Activated CD4-positive, alpha-beta T cell treated with anti-CD3 and anti-CD28 coated beads, Interleukin-2, amount 50 U/mL, for 24 hours (primary cell): ENCODE measurements at regions not wholly inside any gene's neighbourhood (a gene's known extent, or its start where the extent isn't known, plus 50 kb on each side); places are given as distances from the start of the nearest gene placed in this dataset.
"Not testable (repeated sequence)": the region's sequence is repeated elsewhere in the genome, so short reads cannot be mapped to it uniquely, and the experiment has no call there.

Experiments
- DNase-seq, 2 donors: peaks; one replicate each; pipeline ENCODE4 v3.0.0-alpha.2; 2020; ENCODE audit warnings: low read depth in 1 of 2, low spot score in 1 of 2

GRCh38 chr1:221858818-221859611 is 117.1 kb upstream of the DUSP10 start:
- no peak for DNase-seq

DNA sequence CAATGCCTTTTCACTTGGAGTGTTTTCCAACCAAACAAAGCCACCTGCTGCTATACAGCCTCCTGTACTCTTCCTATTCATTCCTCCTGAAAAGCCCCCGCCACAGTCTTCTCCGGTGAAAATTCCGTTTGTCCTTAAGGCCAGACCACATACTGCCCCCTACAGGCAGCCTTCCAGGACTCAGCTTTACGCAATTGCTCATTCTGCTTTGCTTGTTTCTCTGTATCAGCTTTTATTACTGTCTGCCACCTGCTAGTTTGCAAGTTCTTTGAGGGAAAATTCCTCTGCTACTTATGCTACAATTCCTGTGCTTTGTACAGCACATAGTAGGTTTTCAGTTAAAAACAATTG is 115.2 kb upstream of the DUSP10 start:
- DNase-seq: not testable (repeated sequence)

GRCh38 chr1:221856228-221857093 is 114.6 kb upstream of the DUSP10 start:
- DNase-seq: no peak

- DNase-seq: no peak
Observed at GRCh38 chr1:221855156-221855555, 113.3 kb upstream of the DUSP10 start.

DNA sequence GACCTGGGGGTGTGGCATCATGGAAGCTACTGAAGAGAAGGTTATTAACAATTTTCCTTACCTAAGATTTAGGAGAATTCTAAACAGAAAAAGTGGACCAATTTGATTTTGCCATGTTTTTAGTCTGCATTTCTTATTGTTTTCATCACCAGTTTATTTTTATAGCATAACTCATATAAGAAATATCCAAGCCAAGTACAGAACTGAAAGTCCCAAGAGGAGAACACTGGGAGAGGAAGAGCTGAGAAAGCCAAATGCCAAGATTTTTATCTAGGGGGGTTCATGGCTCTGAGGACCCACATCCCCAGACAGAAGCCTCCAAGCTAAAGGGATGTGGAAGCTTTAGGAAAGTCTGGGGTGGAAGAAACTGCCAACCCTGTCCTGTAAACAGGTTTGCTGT is 109.4 kb upstream of the DUSP10 start:
- no peak for DNase-seq

GRCh38 chr1:221850470-221851187 is 108.7 kb upstream of the DUSP10 start:
- DNase-seq: no peak

DNA sequence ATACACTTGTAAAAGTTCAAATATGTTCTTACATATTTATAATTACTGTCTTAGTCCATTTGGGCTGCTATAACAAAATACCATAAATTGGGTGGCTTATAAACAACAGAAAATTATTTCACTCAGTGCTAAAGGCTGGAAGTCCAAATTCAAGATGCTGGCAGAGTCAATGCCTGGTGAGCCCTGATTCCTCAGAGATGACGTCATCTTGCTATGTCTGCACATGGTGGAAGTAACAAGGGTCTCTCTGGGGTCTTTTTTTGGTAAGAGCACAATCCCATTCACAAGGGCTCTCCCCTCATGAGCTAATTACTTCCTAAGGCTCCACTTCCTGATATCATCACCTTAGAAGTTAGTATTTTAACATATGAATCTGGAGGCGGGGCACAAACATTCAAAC is 108.0 kb upstream of the DUSP10 start:
- DNase-seq: no peak

DNA sequence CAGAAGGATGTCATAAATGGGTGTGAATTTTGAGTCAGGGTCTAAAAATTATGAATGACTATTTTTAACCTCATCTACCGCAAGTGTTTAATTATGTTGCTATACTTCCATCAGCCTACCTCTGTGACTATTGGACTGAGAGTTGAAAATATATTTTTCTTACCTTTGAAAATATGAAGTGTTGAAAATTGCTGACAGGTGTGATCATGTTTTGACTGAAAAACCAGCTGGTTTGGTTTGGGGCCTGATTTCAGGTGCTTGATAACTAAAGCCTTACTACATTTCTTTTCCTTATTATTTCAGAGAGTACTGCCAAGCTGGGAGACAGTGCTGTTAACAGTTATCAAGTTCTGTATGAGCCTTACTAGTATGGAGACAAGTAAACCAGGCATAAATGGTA is 107.2 kb upstream of the DUSP10 start:
- no peak for DNase-seq

GRCh38 chr1:221847676-221848075 is 105.8 kb upstream of the DUSP10 start:
- DNase-seq: no peak

DNA sequence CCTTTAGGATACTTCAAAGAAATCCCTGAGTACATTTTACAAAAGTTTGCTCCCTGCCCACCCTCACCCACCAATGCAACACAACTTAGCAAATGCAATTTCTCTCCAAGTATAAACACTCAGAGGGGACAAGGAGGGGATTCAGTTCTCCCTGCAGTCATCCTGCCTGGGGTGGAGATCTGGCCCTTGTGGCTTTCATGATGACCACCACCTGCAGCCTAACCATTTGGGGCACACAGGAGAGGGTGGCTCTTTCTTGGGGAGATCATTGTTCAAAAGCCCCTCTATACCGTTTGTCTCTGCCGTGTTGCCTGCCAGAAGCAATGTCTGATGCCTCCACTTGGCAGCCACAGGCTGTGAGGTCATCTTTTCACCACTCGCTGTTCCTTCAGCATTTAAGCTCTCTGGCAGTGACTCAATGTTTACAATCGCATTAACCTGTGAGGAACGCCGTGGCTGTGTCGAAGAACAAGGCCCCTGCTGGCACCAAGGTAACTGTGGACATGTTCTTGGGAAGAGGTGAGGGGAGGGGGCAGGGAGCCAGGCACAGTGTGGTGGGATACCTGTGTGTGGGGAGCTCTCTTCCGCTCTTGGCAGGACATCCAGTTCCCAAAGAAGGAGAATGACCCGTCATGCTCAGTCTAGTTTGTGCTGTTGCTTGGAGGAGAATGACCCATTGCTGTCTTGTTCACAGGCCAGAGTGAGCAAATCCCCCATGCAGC is 103.9 kb upstream of the DUSP10 start:
- no peak for DNase-seq

DNA sequence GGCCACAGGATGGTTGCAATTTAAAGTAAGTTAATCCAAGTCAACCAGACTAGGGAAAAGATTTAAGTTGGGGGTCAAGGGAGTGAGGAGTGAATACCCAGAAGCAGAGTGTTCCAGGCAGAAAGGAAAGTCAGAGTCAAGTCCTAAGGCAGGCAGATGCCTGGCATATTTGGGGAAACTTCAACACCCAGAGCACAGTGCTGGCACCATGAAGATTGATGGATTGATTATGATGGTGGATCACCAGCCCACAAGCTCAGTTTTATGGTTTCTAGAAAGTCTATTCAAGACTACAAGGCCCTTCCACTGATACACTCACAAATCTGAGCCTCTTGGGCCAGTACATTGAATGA is 100.1 kb upstream of the DUSP10 start:
- no peak for DNase-seq

DNA sequence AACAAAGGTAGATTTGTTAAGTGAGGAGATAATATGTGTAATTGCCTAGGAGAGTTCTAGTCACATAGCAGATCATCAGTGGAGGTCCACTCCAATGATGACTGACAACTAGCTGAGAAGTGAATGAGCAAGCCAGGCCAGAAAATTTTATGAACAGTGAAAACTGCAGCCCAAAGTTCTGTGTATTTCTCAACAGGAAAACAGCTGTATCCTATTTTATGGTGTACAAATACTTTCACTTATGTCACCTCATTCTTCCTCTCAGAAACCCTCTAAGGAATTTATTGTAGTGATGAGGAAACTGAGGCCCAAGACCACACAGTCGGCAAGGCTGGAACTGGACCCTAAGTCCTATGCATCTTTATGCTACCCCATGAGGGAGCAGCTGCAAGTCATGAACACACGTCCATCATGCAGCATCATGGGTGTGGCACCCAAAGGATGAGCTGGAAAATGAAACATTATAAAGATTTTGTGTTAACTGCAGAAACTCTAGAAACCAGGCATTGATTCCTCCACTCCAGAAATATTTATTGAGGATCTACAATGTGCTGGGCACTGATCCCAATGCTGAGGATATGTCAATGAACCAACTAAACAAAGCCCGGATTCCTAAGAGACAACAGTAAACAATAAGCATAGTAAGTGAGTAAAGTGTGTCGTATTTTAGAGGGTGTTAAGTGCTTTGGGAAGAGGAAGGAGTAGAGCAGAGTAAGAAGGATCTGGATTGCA is 99.5 kb upstream of the DUSP10 start:
- DNase-seq: no peak

- no peak for DNase-seq
Observed at GRCh38 chr1:221840511-221841243, 98.8 kb upstream of the DUSP10 start.

- DNase-seq: peak; percentile 39 to 78
Observed at GRCh38 chr1:221839782-221840395, 98.0 kb upstream of the DUSP10 start.

DNA sequence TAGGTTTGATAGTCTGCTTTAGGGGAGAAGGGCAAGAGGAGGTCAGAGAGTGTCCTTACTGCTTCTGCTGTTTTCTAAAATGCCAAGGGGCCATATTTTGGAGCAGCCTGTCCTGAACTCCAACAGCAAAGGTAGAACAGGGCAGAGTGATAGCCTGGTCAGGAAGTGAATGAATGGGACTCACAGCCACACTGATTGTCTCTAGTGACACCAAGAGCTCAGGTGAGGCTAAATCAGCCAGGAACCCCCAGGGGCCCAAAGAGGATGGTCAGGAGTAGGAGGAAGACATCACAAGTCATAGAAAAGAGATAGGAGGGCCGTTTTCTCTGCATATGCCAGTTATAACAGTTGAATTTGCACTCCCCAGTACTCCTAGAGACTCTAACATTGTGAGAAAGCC is 97.4 kb upstream of the DUSP10 start:
- DNase-seq: no peak

GRCh38 chr1:221837896-221838295 is 96.0 kb upstream of the DUSP10 start:
- DNase-seq: peak in 1 of 2 donors; percentile 24

DNA sequence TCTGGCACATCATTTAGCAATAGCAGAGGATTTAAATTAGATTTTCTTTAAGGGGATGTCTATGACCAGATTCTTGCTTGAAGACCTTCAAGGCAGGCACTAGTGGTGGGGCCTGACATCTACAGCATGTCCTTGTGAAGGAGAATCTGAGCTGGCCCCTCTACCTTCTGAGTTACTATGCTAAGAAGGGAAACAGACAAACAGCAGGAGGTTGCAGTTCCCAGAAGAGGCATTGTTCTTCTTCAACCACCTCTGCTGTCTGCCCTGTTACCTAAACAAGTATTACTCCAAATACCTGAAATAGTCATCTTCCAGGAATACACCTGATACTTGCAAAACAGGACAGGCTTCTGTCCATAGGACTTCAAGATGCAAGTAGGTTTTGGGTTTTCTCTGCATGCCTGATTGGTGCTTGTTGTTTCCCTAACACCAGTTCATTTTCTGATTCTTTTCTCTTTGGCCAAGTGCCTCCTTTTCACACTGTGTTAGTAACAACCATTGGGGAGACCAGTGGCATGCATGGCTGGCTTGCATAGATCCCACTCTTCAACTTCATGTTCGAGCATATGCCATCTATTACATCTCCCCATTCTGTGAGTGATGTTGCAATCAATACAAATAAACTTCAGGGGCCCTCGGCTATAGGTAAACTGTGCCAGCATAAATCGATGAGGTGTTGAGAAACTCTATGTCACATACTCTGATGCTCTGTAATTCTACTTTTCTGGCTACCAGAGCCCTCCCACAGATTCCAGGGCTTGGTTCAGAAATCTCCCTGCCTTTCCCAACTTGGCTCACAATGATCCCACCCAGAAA is 93.0 kb upstream of the DUSP10 start:
- DNase-seq: no peak

GRCh38 chr1:221832617-221833016 is 90.7 kb upstream of the DUSP10 start:
- DNase-seq: no peak

- DNase-seq: no peak
Observed at GRCh38 chr1:221832151-221832550, 90.3 kb upstream of the DUSP10 start.
